HL-60 (cell line): ENCODE measurements at regions not wholly inside any gene's neighbourhood (a gene's known extent, or its start where the extent isn't known, plus 50 kb on each side); places are given as distances from the start of the nearest gene placed in this dataset.

Experiments used
- GABPA ChIP-seq: IDR thresholded peaks from 2 replicates; pipeline ENCODE4 v1.6.1; 2012; ENCODE audit warnings: low read depth
- POLR2AphosphoS5 ChIP-seq: IDR thresholded peaks from 2 replicates; pipeline ENCODE4 v1.6.1; 2012; ENCODE audit warnings: low read depth
- SPI1 ChIP-seq: IDR thresholded peaks from 2 replicates; pipeline ENCODE4 v1.6.1; 2012; ENCODE audit warnings: low read depth, mild to moderate bottlenecking, borderline replicate concordance
- TF ChIP-seq, protein P1 (sequence below): IDR thresholded peaks from one replicate; pipeline ENCODE4 v1.5.1; 2011; ENCODE audit warnings: low read length, control low read depth, inconsistent platforms; ENCODE audit not compliant: insufficient read depth
- TF ChIP-seq, protein P2 (sequence below): IDR thresholded peaks from 2 replicates; pipeline ENCODE4 v1.6.1; 2012; ENCODE audit warnings: low read depth; ENCODE audit not compliant: insufficient replicate concordance

DNA sequence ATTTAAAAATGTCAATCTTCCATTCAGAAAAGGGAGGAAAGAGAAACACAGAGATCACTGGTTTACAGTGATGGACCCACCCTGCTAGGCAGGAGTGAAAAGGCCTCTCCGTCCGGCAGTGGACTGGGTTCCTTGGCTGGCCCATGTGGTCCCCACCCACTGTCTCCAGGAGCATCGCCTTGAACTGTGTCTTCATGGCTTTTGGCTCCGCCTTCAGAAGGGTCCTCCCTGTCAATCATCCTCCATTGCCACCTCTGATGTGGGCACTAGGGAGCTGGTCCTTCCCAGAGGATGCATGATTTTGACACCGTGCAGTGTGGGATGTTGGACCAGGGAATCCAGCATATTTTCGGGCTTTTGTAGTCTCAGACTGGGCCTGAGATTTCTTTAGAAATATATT is 58.2 kb upstream of the B3GAT1 start:
- TF ChIP-seq, protein P1, sequence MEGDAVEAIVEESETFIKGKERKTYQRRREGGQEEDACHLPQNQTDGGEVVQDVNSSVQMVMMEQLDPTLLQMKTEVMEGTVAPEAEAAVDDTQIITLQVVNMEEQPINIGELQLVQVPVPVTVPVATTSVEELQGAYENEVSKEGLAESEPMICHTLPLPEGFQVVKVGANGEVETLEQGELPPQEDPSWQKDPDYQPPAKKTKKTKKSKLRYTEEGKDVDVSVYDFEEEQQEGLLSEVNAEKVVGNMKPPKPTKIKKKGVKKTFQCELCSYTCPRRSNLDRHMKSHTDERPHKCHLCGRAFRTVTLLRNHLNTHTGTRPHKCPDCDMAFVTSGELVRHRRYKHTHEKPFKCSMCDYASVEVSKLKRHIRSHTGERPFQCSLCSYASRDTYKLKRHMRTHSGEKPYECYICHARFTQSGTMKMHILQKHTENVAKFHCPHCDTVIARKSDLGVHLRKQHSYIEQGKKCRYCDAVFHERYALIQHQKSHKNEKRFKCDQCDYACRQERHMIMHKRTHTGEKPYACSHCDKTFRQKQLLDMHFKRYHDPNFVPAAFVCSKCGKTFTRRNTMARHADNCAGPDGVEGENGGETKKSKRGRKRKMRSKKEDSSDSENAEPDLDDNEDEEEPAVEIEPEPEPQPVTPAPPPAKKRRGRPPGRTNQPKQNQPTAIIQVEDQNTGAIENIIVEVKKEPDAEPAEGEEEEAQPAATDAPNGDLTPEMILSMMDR, result no peak
- TF ChIP-seq POLR2AphosphoS5 (no peak), GABPA (no peak), SPI1 (no peak)
- TF ChIP-seq, protein P2, sequence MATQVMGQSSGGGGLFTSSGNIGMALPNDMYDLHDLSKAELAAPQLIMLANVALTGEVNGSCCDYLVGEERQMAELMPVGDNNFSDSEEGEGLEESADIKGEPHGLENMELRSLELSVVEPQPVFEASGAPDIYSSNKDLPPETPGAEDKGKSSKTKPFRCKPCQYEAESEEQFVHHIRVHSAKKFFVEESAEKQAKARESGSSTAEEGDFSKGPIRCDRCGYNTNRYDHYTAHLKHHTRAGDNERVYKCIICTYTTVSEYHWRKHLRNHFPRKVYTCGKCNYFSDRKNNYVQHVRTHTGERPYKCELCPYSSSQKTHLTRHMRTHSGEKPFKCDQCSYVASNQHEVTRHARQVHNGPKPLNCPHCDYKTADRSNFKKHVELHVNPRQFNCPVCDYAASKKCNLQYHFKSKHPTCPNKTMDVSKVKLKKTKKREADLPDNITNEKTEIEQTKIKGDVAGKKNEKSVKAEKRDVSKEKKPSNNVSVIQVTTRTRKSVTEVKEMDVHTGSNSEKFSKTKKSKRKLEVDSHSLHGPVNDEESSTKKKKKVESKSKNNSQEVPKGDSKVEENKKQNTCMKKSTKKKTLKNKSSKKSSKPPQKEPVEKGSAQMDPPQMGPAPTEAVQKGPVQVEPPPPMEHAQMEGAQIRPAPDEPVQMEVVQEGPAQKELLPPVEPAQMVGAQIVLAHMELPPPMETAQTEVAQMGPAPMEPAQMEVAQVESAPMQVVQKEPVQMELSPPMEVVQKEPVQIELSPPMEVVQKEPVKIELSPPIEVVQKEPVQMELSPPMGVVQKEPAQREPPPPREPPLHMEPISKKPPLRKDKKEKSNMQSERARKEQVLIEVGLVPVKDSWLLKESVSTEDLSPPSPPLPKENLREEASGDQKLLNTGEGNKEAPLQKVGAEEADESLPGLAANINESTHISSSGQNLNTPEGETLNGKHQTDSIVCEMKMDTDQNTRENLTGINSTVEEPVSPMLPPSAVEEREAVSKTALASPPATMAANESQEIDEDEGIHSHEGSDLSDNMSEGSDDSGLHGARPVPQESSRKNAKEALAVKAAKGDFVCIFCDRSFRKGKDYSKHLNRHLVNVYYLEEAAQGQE, result no peak
